Kidney epithelial cell (primary cell): ENCODE measurements at regions not wholly inside any gene's neighbourhood (a gene's known extent, or its start where the extent isn't known, plus 50 kb on each side); places are given as distances from the start of the nearest gene placed in this dataset.

ENCODE experiments used
- DNase-seq: peaks from one replicate; pipeline ENCODE4 v3.0.0-alpha.2; 2010; ENCODE audit warnings: low read depth
- H3K27me3 ChIP-seq: 2 replicates; pipeline ENCODE4 v1.6.0; 2011; ENCODE audit warnings: low read length; ENCODE audit not compliant: control insufficient read depth, insufficient read depth
- H3K36me3 ChIP-seq: 2 replicates; pipeline ENCODE4 v1.5.1; 2011; ENCODE audit warnings: low read length; ENCODE audit not compliant: control insufficient read depth, insufficient read depth
- H3K4me3 ChIP-seq: 2 replicates; pipeline ENCODE4 v1.5.1; 2011; ENCODE audit warnings: low read depth, mild to moderate bottlenecking, control low read depth, low read length
- CTCF ChIP-seq: IDR thresholded peaks from 2 replicates; pipeline ENCODE4 v1.5.1; 2011; ENCODE audit warnings: mild to moderate bottlenecking, moderate library complexity, low read length, control low read depth, inconsistent platforms; ENCODE audit not compliant: insufficient read depth, poor library complexity, severe bottlenecking

GRCh38 chr11:120056301-120057027 is 81.4 kb downstream of the TRIM29 start:
- Histone ChIP-seq H3K27me3 (no peaks in the 10 kb centered on the region), H3K36me3 (no peaks in the 10 kb centered on the region), H3K4me3 (no peak overlapping the region)
- TF ChIP-seq CTCF, result no peak
- no peak for DNase-seq

GRCh38 chr11:120055646-120056045 is 82.3 kb downstream of the TRIM29 start:
- DNase-seq, result no peak
- H3K27me3 ChIP-seq, result no peaks in the 10 kb centered on the region
- no peaks in the 10 kb centered on the region for H3K36me3 ChIP-seq
- no peak overlapping the region for H3K4me3 ChIP-seq
- TF ChIP-seq CTCF, result no peak

- TF ChIP-seq CTCF, result no peak
- H3K36me3 ChIP-seq, result no peaks in the 10 kb centered on the region
- H3K27me3 ChIP-seq, result no peaks in the 10 kb centered on the region
- H3K4me3 ChIP-seq, result no peak overlapping the region
- DNase-seq, result no peak
Measured at GRCh38 chr11:120054753-120055045, 83.2 kb downstream of the TRIM29 start.

- H3K27me3 ChIP-seq, result no peaks in the 10 kb centered on the region
- TF ChIP-seq CTCF, result no peak
- H3K4me3 ChIP-seq, result no peak overlapping the region
Measured at GRCh38 chr11:120054016-120054752, 83.7 kb downstream of the TRIM29 start.

GRCh38 chr11:120052196-120052775 is 85.6 kb downstream of the TRIM29 start:
- Histone ChIP-seq H3K27me3 (no peaks in the 10 kb centered on the region), H3K36me3 (no peaks in the 10 kb centered on the region), H3K4me3 (no peak overlapping the region)
- DNase-seq, result no peak
- no peak for TF ChIP-seq CTCF

More at GRCh38 chr11:120054016-120054752, 83.7 kb downstream of the TRIM29 start:
- no peaks in the 10 kb centered on the region for H3K36me3 ChIP-seq
- no peak for DNase-seq
